ENCODE measurements at regions not wholly inside any gene's neighbourhood (a gene's known extent, or its start where the extent isn't known, plus 50 kb on each side); places are given as distances from the start of the nearest gene placed in this dataset.
A peak's percentile ranks its signal among the peaks of the same experiment; 100 is the strongest.
"Not testable (repeated sequence)": the region's sequence is repeated elsewhere in the genome, so short reads cannot be mapped to it uniquely, and the experiment has no call there.

DNA sequence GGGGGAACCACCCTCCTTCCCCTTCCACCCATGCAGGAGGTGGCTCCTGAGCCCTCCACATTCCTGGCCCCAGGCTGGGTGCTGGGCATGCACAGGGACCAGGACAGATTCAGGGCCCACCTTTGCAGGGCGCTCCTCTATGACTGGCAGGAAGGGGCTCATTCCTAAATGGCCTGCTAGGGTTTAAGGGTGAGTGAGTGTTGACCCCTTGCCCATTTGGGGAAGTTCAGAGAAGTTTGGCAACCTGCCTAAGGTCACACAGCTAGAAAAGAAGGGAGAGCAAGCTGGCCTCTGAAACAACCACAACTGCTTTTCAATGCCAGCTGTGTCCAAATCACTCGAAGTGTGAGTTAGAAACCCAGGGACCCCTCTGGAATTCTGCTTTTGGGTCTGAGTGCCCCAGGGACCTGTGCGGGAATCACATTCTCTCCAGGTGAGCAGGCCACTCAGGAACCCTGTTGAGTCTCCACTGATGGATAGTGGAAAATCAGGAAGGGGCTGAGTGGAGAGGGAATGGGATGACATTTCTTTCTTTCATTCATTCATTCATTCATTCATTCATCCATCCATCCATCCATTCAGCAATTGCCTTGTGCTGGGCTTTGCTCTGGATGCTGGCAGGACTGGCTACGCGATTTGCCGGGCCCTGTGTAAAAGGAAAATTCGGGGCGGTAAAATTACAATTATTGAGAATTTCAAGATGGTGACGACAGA lies 191.9 kb downstream of the C9orf50 start:
- no peak for DNase-seq

DNA sequence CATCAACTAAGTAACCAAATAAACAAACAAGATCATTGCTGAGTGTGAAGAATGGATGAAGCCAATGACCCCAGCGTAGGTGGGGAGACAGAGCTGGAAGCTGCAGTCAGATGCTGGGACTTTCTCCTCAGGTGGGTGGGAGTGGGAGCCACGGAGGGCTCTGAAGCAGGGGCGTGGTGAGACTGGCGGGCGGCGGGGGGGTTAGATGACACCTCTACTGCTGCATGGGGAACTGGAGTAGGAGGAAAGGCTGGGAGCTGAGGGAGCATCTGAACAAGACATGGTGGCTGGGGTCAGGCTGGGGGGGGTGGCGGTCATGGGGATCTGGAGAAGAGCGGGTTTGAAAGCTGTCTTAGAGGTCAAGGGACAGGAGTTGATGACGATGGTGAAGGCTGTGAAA lies 193.8 kb downstream of the C9orf50 start:
- no peak for DNase-seq

DNA sequence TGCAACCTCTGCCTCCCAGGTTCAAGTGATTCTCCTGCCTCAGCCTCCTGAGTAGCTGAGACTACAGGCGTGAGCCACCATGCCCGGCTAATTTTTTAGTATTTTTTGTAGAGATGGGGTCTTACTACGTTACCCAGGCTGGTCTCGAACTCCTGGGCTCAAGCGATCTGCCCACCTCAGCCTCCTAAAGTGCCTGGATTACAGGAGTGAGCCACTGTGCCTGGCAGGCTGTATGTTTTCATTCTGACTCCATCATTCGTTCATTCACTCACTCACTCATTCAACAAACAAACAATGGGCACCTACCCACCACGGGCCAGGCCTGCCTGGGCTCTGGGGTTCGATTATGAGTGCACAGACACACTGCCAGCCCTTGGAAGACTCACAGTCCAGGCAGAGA lies 197.1 kb downstream of the C9orf50 start:
- not testable (repeated sequence) for DNase-seq

DNA sequence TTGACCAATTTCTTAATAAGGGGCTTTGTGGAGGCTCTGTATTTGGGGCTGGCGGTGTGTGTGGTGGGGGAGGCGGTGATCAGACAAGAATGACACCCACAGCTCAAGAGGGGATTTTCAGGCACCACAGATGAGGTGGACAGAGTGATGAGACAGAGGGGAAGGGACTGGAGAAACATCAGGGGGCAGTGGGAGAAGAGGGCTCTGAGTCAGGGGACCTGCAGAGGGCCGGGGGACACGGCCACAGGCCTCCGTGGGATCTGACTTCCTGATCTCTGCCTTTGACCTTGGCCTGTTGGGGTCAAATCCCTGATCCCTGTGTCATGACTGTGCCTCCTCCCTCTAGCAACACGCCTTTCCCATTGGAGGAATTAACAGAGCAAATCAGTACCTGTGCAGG lies 197.7 kb downstream of the C9orf50 start:
- DNase-seq = no peak

DNA sequence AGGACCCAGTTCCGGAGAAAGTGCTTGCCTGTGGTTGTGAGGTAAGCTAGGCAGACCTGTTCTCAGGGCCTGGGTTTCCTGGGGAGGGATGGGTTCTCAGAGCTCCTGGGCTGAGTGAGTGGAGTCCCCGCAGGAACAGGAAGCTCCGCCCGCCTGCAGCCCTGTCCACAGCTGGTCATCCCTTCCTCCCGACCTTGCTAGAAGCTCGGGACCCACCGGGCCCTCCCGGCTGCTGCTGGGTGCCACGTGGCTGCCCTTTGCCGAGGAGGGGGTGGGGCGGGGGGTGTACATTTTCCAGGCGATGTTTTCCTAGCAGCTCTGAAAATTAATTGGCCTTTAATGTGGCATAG lies 198.1 kb downstream of the C9orf50 start:
- DNase-seq = no peak

DNA sequence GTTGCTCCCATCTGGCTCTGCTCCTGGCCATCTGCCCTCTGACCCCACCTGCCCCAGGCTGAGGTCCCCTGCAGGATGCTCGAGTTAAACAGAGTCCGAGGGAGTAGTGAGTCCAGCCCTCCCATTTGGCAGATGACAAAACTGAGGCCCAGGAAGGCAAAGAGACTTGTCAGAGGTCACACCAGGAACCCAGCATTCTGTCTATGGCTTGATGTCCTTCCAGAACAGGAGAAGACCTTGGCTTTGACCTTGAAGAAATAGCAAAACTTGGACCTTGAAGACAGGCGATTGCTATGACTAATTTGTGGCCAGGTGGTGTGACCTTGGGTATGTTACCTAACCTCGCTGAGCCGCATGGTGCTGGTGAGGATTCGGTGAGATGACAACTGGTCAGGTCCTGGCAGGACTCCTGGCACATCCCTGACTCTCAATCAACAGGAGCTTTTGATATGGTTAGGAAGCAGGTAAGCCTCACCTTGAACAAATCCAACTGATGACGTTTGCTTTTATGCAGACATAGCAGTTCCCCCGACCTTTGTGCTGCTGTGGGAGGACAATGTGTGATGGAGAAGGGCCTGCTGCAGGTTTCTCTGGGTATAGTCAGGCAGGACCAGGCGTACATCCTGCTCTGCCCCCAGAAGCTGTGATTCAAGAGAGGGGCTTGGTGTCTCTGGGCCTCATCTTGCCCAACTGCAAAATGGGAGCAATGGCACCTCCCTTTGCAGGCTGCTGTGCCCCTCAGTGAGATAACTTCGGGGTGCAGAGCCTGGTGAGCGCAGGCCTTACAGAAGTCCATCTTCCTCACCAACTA lies 198.7 kb downstream of the C9orf50 start:
- no peak for DNase-seq

DNA sequence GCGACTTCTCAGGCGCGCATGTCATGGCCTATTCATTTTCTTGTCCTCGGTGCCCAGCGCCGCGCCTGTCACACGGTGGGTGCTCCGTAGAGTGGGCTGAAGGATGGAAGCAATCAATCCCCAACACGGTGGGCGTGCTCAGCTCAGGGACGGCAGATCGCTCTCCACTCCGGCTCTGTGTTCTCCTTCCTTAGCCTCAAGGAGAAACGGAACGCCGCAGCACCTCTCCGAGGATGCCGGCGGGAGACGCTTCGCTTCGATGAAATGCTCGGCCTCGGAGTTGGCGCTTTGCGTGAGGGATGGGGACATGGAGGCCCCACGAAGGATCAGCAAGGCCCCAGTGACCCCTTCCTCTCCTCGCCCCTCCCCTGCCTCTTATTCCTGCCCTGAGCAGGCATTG lies 199.5 kb downstream of the C9orf50 start:
- no peak for DNase-seq

DNA sequence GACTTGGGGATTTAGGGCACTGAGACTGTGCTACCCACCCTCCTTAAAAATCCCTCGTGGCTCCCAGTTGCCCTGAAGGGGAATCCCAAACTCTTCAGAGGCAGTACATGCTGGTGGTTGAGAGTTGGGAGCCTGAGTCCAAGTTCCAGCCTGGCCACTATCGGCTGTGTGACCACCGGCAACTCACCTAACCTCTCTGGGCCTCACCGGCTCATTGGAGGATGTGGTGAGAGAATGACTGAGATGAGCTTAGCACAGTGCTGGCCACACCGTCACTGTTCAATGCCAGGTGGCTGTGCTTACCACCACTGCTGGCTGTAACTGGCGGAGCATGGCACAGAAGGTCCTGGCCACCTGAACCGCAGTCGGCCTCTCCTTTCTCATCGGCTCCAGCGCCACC lies 200.2 kb downstream of the C9orf50 start:
- DNase-seq = no peak

DNA sequence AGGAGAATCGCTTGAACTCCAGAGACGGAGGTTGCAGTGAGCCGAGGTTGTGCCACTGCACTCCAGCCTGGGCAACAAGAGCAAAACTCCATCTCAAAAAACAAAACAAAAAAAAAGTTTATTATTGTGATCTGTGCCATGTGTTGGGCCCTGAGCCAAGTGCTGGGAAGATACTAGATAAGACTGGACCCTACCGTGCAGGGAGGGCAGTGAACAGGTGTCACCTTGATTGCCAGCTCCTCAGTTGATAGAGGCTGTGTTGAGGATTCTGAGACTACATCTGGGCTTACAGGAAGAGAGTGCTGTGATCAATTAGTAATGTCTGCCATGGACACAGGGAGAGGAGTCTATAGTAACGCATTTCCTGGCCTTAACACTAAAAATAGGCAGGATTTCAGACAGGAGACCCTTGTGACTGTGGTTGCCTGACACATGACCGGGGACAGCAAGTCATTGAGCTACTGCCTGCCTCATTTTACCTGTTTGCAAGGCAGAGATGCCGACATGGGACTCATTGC lies 201.5 kb downstream of the C9orf50 start:
- DNase-seq = no peak

DNA sequence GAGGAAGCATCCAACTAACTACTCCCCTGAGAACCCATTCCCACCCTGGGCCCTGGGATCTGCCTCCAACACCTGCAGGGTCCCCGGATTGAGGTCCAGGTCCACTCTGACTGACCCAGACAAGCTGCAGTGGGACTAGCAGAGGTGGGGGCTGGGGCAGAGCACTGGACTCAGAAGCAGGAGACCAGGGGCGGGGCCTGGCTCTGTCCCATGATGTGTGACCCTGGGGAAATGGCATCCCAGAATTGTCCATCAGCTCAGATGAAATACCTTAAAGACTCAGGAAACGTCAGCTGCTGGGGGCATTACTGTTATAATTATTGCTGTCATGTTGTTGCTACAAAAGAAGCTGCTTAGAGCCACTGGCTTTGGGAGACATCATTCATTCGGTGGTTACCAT lies 202.4 kb downstream of the C9orf50 start:
- DNase-seq = no peak

DNA sequence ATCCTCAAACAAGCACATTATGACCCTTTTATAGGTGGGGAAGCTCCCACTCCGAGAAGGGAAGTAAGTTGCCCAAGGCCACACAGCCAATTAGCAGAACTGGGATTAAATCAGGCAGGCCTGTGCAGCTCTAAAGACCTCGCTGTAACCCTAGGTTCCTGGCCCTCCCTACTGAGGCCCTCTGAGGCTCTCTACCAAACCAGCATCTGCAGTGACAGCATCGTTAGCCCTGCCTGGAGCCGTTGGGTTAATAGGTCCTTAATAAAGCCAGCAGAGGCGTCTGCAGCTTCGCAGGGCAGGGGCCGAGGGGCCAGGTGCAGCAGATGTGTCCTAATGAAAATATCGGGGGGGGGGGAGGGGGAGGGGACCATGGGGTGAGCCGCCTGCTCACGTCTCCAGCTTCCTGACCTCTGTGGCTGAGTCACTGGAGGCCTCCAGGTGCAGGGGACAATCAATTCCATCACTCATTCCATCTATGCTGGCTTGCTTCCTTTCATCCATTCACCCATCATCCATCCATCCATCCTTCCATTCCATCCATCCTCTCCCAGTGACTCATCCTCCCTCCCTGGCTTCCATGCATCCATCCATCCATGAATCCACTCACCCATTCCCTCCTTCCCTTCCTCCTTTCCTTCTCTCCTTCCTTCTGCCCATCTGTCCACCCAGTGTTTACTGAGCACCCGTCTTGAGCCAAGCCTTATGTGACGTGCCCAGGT lies 203.9 kb downstream of the C9orf50 start:
- no peak for DNase-seq

DNA sequence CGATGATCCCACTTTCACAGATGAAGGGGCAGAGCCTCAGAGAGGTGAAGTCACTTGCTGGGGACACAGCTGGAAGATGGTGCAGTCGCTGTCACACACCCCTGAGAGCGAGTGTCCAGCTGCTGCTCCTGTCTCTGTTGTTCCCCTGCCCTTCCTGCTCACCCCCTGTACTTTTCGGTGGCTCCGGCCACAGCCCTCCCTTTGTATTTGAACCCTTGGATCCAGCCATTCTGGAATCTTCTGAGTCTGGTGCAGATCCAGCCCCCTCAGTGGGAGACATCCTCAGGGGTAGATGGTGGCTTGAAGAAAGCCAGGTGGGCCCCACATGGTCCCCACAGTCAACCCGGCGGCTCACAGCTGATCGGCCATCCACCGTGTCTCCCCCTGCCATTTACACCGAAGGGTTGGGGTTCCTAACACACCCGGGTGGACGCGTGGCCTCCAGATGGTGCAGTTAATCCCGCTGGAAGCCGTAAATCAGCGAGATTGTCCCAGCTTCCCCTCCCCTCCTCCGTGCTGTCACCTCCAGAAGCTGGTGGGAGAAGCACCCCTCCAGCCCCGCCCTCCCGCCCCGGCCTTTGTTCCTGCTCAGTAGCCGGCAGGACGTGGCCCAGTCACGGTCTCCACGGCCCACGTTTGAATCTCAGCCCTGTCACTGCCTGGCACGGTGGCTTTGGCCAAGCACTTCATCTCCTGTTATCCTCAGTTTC lies 204.8 kb downstream of the C9orf50 start:
- no peak for DNase-seq

DNA sequence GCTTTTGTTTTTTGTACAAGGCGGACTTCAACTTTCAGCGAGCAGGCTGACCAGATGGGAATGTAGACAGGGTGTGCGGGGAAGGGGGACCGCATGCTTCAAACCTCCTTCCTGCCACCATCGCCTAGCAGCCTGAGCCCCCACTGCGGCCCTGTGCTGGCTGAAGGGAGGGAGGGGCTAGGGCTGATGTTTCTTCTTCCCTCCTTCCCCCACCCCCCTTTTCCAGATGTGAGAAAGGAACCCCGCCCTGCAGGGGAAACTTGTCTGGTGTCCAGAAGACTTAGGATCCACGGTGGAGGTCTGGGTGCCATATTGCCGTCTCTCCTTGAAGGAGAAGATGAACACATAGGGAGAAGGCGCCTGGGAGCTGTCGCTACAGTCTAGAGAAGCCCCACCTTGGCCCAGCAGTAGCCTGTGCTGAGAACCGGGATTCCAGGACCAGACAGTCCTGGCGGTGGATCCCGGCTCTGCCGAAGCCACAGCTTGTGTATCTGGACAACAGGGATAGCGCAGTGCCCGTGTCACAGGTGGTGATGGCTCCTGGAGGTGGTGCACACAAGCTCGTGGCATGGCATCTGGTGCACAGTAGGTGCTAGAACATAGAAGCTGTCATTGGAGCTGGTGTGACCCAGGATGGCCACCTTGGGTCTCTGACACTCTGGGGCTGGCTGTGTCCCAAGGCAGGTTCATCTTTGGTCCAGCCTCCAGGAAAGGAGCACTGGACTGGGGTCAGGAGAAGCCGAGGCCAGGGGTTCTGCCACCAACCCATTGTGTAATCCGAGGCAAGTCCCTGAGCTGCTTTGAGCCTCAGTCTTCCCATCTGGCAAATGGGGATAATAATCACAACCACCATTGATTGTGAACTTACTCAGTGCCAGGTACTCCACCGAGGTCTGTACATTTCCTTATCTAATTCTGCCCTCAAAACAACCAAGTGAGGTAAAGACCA lies 205.6 kb downstream of the C9orf50 start:
- no peak for DNase-seq

DNA sequence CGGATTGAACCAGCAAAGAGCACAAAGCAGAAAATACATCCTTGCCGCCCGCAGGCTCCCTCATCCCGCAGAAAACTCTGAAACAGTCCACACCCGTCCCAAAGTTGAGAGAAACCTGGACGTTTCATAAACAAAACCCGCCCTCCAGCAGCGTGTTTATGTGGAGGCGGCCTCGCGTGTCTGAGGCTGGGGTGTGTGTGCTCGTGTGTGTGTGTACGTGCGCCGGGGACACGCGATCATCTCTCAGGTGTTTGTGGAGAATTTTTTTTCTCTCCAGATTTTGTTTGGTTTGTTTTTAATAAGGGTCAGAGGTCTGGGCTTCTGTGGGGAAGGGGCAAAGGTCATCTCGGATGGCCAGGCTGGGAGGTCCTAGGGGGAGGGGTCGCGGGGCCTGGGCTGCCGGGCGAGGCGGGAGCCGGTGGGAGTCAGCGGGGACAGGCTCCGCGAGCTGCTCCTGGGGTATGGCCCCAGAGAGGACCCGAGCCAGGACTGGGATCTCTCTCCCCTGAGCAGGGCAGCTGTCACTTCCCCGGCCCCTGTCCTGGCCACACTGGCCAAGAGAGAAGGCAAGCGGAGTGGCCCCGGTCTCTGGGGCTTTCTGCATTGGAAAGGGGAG lies 206.4 kb downstream of the C9orf50 start:
- no peak for DNase-seq

DNA sequence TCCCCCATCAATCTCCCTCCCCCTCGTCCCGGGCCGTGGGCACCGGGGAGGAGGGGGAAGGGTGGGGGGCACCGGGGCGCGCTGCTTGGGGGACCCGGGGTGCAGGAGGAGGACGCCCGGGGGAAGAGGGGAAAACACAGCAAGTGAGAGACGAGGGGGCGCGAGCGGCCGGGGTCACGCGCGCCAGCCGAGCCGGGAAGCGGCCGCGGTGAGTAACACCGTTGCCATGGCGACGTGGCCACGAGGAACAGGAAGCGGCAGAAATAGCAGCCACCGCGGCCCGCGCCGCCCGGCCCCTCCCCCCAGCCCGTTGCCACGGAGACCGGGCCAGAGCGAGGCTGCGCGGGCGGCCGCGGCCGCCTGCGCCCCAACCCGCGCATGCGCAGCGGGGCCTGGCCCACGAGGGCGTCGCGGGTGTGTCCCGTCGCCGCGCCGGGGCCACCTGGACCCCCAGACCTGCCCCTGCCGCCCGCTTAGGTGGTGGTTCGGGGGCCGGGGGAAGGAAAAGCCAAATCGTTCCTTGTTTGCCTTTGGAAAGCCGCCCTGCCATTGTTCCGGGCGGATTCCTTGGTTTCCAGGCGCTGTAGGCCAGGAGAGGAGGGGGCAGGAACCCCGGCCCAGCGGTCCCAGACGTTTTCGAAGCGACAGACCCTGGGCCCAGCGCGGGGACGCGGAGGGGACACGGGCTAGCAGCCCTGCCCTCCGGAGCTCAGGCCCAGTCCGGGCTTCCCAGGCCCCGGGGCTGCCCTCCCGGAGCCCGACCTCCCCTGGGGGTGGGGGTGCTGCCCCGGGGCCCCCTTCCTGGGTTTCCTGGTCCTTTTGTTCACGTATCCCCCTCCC lies 207.1 kb downstream of the C9orf50 start:
- DNase-seq = peak; percentile 41

DNA sequence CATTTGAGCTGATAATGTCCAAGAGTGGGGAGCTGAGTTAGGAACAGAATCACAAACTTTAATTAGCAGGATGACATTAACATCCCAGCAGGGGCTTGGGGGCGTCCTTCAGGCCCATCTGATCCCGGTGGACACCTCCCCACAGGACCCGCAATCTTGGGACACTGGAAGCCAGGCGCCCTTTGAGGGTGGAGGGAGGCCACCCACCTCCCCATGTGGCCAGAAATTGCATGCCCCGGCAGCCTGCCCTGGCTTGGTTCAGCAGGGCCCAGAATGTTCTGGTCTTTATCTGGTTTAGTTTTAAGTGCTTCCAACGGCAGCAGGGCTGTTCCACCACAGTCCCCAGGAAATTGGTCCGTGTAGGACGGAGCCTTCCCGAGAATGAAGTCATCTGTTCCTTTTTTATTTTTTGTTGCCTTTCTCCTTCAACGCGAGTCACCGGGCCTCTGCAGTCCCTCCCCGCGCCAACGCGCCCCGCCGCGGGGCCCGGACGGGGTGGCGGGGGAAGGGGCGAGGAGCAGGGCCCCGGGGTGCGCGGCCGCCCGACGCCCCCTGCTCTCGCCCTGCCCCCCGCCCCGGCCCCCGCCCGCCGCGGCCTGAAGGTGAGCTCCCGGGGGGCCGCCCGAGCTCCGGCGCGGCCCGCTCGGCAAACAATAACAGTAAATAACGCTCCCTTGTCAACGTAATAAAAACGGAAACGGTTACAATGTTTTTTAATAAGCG lies 207.9 kb downstream of the C9orf50 start:
- DNase-seq = no peak

DNA sequence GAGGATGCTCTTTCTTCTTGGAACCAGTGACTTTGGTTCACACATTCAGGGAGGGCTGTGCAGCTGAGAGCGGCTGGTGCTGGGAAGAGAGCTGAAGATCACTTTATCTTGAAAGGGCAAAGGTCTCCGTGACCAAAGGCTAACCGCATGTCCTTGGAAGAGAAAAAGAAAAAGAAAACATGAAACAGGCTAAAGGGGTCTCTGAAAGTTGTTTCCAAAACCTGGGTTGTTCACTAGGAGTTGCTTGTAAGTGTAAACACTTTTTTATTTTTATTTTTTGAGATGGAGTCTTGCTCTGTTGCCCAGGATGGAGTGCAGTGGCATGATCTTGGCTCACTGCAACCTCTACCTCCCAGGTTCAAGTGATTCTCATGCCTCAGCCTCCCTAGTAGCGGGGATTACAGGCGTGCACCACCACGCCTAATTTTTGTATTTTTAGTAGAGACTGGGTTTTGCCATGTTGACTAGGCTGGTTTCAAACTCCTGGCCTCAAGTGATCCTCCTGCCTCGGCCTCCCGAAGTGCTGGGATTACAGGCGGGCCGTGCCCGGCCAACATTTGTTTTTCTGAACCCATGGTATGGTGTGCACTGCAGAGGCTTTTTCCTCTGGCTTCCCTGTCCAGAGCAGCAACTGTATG lies 208.6 kb downstream of the C9orf50 start:
- DNase-seq = not testable (repeated sequence)

DNA sequence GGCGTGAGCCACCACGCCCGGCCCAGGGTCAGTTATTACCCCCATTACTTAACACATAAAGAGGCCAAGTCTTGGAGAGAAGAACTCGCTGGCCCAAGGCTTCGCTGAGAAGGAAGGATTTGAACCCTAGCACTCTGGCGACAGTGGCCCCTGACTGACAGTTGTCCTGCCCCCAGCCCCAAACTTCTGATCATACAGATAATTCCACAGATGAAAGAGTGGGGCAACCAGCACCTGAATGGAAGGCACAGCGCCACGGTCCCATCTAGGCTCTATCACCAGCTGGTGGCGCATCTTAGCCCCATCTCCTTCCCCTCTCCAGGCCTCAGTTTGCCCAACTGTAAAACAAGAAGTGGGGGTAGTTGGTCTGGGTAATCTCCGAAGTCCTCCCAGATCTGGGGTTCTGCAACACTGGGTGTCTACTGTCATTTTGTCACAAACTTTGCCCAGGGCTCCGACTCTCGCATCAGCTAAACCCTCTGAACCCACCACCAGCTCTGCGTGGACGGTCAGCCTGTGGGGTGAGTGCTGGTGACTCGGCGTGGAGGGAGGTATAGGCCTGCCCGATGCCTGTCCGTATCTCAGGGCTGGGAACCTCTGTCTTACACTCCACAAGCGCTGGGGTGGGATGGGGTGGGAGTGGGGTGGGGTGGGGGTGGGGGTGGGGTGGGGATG lies 209.3 kb downstream of the C9orf50 start:
- no peak for DNase-seq

DNA sequence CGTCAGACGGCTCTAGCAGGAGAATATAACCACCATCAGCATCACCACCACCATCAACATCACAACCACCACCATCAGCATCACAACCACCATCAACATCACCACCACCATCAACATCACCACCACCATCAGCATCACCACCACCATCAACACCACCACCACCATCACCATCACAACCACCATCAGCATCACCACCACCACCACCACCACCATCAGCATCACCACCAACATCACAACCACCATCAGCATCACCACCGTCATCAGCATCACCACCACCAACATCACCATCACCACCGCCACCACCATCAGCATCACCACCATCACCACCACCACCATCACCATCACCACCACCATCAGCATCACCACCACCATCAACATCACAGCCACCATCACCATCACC lies 210.7 kb downstream of the C9orf50 start:
- no peak for DNase-seq
